Brain microvascular endothelial cell (primary cell): ENCODE measurements at regions not wholly inside any gene's neighbourhood (a gene's known extent, or its start where the extent isn't known, plus 50 kb on each side); places are given as distances from the start of the nearest gene placed in this dataset.

ENCODE experiments used
- DNase-seq: peaks from one replicate; pipeline ENCODE4 v3.0.0-alpha.2; 2020
- H3K27ac ChIP-seq: fragments of 250-450 bp; sonication (Bioruptor Pico); 2 replicates; pipeline ENCODE4 v1.5.1; 2020; ENCODE audit warnings: mild to moderate bottlenecking, moderate library complexity
- H3K27me3 ChIP-seq: fragments of 250-450 bp; sonication (Bioruptor Pico); replicated peaks from 2 replicates; pipeline ENCODE4 v1.5.1; 2020; ENCODE audit warnings: mild to moderate bottlenecking
- H3K36me3 ChIP-seq: fragments of 250-450 bp; sonication (Bioruptor Pico); replicated peaks from 2 replicates; pipeline ENCODE4 v1.5.1; 2020; ENCODE audit warnings: mild to moderate bottlenecking
- H3K4me3 ChIP-seq: 2 replicates; pipeline ENCODE4 v1.5.1; 2011; ENCODE audit warnings: low read depth, mild to moderate bottlenecking, control low read depth, low read length, moderate library complexity
- in situ Hi-C: cut with HindIII; loops from 2 replicates; pipeline ENCODE4 v1.10.0; 2017; ENCODE audit warnings: low sequenced_read_pairs, low pct_ligation_motif_present
- TF ChIP-seq, protein P1 (sequence below): IDR thresholded peaks from 2 replicates; pipeline ENCODE4 v1.5.1; 2011; ENCODE audit warnings: low read depth, mild to moderate bottlenecking, moderate library complexity, low read length, control low read depth, inconsistent platforms; ENCODE audit errors: missing control alignments

DNA sequence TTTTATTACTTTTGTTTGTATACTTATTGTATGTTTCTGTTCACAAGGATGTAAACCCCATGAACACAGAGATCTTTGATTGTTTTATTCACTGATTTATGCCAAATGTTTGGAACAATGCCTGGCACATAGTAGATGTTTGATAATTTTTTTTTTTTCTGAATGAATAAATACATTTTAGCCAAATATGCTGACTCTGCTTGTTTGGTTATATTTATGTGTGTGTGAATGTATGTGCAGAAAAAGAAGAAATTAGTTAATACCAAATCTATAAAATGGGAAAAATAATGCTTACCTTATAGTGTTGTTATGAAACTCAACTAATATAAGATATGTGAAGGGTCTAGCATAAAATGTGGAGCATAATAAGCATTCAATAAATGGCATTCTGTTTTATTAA is 203.9 kb downstream of the MDFIC start:
- in situ Hi-C loops = no loop called here
- no peak overlapping the region for H3K4me3 ChIP-seq
- TF ChIP-seq, protein P1, sequence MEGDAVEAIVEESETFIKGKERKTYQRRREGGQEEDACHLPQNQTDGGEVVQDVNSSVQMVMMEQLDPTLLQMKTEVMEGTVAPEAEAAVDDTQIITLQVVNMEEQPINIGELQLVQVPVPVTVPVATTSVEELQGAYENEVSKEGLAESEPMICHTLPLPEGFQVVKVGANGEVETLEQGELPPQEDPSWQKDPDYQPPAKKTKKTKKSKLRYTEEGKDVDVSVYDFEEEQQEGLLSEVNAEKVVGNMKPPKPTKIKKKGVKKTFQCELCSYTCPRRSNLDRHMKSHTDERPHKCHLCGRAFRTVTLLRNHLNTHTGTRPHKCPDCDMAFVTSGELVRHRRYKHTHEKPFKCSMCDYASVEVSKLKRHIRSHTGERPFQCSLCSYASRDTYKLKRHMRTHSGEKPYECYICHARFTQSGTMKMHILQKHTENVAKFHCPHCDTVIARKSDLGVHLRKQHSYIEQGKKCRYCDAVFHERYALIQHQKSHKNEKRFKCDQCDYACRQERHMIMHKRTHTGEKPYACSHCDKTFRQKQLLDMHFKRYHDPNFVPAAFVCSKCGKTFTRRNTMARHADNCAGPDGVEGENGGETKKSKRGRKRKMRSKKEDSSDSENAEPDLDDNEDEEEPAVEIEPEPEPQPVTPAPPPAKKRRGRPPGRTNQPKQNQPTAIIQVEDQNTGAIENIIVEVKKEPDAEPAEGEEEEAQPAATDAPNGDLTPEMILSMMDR = no peak
- H3K36me3 ChIP-seq = no peaks in the 10 kb centered on the region
- no peaks in the 10 kb centered on the region for H3K27me3 ChIP-seq
- no peak for DNase-seq
- no peak overlapping the region for H3K27ac ChIP-seq

GRCh38 chr7:115125312-115125711 is 203.4 kb downstream of the MDFIC start:
- DNase-seq = no peak
- H3K36me3 ChIP-seq = no peaks in the 10 kb centered on the region

GRCh38 chr7:115124409-115124939 is 202.6 kb downstream of the MDFIC start:
- in situ Hi-C loops = no loop called here
- no peaks in the 10 kb centered on the region for H3K27me3 ChIP-seq
- no peak overlapping the region for H3K27ac ChIP-seq
- no peaks in the 10 kb centered on the region for H3K36me3 ChIP-seq
- H3K4me3 ChIP-seq = no peak overlapping the region
- TF ChIP-seq, protein P1 = no peak
- DNase-seq = peak; percentile 40

More at GRCh38 chr7:115125312-115125711, 203.4 kb downstream of the MDFIC start:
- TF ChIP-seq, protein P1 = no peak
- Histone ChIP-seq H3K27me3 (no peaks in the 10 kb centered on the region), H3K27ac (no peak overlapping the region), H3K4me3 (no peak overlapping the region)
- in situ Hi-C loops = no loop called here

GRCh38 chr7:115123441-115123840 is 201.5 kb downstream of the MDFIC start:
- no peak for DNase-seq
- Histone ChIP-seq H3K4me3 (no peak overlapping the region), H3K36me3 (no peaks in the 10 kb centered on the region), H3K27ac (no peak overlapping the region), H3K27me3 (no peaks in the 10 kb centered on the region)
- TF ChIP-seq, protein P1 = no peak
- in situ Hi-C loops = no loop called here

- in situ Hi-C loops = no loop called here
- Histone ChIP-seq H3K4me3 (no peak overlapping the region), H3K36me3 (no peaks in the 10 kb centered on the region)
Observed at GRCh38 chr7:115122388-115122787, 200.5 kb downstream of the MDFIC start.

GRCh38 chr7:115117748-115118147 is 195.9 kb downstream of the MDFIC start:
- in situ Hi-C loops = no loop called here
- DNase-seq = no peak
- Histone ChIP-seq H3K27me3 (no peaks in the 10 kb centered on the region), H3K36me3 (no peaks in the 10 kb centered on the region), H3K27ac (no peak overlapping the region), H3K4me3 (no peak overlapping the region)
- TF ChIP-seq, protein P1 = peak; percentile 14

More at GRCh38 chr7:115122388-115122787, 200.5 kb downstream of the MDFIC start:
- Histone ChIP-seq H3K27me3 (no peaks in the 10 kb centered on the region), H3K27ac (no peak overlapping the region)
- TF ChIP-seq, protein P1 = no peak
- no peak for DNase-seq
